ENCODE measurements at regions not wholly inside any gene's neighbourhood (a gene's known extent, or its start where the extent isn't known, plus 50 kb on each side); places are given as distances from the start of the nearest gene placed in this dataset.
"Not testable (repeated sequence)": the region's sequence is repeated elsewhere in the genome, so short reads cannot be mapped to it uniquely, and the experiment has no call there.

DNA sequence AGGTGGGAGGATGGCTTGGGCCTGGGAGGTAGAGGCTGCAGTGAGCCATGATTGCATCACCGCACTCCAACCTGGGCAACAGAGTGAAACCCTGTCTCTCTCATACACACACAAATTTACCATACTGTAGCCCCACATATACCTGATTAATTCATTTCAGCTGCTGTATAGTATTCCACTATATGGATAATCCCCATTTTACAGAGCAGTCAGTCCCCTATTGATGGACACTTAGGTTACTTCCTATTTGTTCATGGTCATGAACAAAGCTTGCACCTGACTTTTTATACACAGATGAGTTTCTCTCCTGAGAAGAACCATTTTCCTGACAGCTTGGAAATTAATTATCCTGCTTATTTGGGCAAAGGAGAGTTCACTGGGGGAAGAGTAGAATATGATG lies 59.2 kb downstream of the EMX2 start:
- DNase-seq (ENCODE audit: low read depth in 2 of 2): no peak

DNA sequence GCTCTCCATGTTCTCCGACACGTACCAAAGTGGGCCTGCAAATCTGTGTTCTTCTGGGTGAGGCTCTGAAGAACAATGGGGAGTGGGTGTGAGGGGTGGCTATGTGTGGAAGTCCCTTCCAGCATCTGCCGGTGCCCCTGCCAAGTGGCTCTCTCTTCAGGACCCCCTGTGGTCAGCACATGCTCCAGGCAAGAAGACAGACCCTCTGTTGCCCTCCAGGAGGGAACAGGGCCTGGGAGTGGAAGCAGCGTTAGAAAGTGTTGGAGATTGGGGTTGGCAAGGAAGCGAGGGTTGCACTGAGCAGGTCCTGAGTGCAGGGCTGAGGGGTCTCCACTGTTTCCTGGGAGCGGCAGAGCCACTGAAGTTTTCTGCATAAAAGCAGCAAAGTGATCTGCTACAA lies 60.5 kb downstream of the EMX2 start:
- DNase-seq (ENCODE audit: low read depth in 2 of 2): no peak

DNA sequence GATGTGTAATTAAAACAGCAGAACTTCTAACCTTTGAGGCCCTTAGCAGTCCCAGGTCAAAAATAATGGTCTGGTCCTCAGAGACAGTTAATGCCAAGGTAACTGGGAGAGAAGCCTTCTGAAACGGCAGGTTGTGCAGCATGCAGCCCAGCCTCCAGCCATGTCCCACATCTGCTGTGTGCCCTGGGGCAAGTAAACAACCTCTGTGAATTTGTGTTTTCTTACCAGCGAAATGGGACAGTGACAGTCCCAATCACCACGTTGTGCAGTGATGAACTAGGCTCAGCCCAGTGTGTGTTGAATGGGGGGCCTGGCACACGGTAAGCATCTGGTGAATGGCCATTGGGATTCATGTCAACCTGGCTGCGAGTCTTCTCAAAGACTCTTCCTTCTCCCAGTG lies 61.2 kb downstream of the EMX2 start:
- no peak for DNase-seq (ENCODE audit: low read depth in 2 of 2)

DNA sequence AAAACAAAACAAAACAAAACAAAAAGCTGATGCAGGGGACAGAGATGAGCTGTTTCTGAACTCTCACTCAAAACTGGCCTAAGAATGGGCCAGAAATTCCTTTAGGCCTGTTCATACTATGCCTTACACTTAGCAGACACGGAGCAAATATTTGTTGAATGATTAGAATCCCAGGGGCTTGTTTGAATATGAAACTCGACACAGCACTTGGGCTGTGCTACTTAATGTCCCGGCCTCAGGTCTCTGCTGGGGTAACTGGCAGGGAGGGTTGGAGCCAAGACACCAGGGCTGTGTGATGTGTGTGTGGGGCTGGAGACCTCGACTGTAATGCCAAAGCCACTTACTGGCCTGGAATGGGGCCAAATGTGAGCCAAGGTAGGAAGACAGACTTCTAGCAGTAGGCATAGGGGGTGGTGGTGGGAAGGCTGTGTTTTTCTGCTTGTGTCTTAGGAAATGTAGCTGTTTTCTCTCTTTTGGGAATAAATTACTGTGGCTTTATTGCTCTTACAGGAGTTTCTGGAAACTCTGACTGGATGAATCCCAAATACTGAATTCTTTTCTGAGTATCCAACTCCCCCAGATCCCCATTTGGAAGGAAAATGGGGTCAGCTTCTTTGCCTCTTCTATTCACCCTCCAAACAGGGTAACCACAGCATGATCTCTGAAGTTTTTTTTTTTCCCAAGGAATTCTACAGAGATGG lies 66.7 kb downstream of the EMX2 start:
- DNase-seq (ENCODE audit: low read depth in 2 of 2): no peak

DNA sequence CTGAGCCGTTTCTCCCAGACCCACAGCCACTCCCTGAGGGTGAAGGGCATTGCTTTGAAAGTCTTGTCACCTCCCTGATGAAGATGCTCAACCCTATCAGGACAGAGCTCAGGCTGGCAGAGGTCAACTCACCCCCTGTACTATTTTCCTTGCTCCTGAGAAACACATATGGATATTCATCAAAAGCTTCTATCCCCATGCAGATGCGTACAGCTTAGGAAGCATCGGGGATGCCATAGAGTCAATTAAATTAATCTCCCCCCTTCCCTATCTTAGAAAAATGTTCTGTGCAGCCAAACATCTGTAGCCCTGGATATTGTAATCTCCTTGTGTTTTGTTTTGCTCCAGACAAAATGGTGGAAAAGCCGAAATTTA lies 67.2 kb downstream of the EMX2 start:
- no peak for DNase-seq (ENCODE audit: low read depth in 2 of 2)

DNA sequence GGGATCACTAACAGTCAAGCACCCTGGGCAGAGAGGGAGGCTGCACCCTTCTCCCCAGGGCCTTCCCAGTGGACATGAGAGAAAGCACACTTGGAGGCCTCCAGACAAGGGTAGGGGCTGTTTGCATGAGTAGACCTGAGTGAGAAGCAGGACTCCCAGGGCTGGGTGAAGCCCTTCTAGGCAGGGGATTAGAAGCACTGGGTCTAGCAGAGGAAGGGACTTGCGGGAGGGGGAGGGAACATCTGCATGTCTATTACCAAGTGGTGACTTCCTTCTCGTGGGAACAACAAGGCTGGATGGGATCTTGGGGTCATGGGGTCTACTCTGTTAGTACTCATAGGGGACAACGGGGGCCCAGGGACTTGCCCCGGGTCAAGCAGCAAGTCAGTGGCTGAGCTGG lies 67.8 kb downstream of the EMX2 start:
- DNase-seq (ENCODE audit: low read depth in 2 of 2): no peak

DNA sequence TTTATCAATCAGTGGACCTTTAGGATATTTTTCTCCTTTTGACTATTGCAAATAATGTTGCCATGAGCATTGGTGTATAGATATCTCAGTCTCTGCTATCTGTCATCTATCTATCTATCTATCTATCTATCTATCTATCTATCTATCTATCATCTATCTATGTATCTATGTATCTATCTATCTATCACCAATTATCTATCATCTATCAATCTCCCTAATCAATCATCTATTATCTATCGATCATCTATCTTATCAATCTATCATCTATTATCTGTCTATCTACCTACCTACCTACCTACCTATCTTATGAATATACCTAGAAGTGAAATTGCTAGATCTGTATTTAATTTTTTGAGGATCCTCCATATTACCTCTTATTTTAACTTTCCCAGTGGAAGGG lies 69.6 kb downstream of the EMX2 start:
- no peak for DNase-seq (ENCODE audit: low read depth in 2 of 2)

DNA sequence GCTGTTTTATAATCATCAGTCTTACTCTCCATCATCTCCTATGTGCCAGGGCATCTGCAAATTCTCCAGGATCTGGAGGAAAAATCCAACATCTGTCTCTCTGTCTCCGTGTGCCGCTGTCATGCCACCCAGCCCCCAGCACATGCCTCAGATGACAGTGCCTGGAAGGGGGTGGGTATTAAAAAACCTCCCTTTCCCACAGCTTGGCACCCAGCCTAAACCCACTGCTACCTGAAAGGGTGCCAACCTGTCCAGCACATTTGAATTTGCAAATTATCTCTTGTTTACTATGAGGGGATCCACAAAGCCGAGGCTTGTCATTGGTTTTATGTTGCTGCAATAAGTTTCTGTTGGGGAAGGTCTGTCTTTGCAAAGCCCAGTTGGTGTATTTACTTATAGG lies 73.1 kb downstream of the EMX2 start:
- no peak for DNase-seq (ENCODE audit: low read depth in 2 of 2)

DNA sequence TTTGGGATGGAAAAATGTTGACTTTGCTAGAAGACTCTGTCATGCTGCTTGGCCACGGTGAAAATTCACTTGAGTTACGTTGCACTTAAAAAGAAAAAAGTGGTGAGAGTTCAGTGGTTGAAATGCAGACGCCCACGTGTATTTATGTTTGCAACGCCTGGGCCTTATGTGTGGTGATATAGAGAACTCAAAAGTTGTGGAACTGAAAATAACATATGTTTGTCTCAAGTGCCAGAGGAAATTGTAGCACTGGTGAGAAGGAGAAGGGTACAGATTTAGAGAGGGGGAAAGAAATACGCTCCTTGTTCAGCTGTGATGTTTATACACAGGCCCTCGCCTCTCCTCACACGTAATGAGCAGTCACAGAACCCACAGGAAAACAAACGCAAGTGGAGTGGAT lies 73.6 kb downstream of the EMX2 start:
- no peak for DNase-seq (ENCODE audit: low read depth in 2 of 2)

DNA sequence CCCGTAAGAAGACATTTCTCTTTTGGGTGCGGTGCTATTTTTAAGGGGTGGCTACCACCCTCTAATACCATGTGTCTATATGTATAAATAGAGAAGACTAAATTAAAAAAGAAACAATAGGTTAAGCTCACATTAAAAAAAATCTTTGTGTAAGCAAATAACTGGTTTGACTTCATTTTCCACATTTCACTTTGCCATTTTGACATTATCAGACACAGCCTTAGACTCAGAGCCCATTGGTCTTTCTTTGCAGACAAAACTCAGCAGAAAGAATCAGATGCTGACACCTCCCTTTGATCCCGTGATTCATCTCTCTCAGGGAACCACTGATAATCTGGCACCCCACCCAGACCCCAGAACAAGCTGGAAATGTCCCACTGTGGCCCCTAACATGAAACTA lies 74.5 kb downstream of the EMX2 start:
- DNase-seq (ENCODE audit: low read depth in 2 of 2): no peak

DNA sequence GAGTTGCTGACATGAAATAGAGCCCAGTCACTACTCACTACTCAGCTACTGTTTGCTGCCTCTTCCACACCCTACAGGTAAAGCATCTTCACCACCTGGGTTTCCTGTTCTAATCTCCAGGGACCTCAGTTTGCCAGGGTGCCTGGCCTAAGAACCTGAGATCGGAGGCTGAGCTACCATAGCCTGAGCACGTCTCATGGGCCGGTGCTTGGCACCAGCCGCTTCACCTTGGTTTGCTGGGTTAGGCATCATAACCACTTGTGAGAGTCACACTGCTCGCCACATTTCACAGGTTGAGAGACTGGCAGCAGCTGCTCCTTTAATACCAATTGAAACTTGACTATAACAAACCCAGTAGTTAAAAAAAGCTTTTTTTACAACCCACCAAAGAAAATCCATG lies 75.1 kb downstream of the EMX2 start:
- DNase-seq (ENCODE audit: low read depth in 2 of 2): no peak

DNA sequence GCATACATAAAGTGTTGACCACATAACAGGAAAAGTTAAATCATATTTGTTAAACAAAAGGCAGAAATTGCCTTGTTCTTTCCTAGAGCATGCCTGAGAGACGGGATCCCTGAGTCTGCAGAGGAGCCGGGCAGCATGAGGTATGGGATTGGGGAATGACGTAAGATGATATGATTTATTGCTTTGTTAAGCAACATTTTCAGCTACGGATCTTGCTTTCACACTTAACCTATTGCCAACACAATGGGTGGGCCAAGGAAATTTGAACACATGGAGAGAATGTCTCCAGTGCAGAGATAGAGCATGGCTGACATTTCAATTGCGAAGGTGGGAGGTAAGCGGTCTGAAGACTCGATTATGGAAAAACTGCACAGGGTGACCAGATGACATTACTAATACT lies 76.7 kb downstream of the EMX2 start:
- DNase-seq (ENCODE audit: low read depth in 2 of 2): no peak

DNA sequence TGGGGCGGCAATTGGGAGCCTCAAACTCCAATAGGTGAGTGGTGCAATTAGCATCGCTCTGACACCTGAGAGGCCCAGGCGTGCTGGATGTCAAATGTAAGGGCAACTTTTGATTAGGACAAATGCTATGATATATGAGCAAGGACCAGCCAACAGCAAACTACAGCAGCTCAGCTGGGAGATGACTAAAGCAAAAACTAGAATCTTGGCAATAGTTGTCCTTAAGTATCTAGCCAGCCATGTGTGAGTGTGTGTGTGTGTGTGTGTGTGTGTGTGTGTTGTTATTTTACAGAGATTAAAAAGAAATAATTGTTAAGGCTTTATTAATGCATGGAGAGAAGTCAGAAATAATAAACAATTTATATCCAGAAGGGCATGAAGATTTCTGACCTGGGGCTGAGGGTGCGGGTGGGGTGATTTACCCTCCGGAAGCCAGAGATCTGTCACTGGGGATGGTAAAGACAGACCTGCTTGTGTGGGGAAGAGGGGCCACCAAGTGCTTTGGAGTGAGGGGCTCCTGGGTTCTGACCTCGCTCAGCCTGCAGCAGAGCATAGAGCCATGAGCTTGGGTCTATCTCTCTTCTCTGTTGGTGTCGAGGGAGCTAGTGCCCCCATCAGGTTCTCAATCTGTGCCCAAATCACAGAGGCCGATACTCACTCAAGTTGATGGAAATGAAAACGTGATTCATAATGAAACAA lies 77.3 kb downstream of the EMX2 start:
- no peak for DNase-seq (ENCODE audit: low read depth in 2 of 2)

DNA sequence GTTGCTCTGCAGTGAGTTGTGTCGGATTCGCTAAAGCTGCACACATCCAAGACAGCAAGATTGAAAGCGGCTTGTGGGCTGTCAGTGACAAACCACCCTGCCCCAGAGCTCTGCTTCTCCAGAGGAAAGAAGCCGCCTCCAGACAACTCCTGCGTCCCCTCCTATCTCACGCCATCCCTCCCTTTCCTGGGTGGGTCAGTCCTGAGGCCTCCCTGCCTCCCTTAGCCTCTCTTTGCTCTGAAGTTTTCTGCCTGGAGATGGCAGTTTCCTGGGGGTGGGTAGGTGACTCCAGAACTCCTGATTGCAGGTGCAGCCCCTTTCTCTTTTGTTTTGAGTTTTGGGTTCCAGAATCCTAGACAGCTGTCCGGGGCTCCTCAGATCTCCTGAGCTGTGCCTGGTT lies 78.7 kb downstream of the EMX2 start:
- DNase-seq (ENCODE audit: low read depth in 2 of 2): no peak

DNA sequence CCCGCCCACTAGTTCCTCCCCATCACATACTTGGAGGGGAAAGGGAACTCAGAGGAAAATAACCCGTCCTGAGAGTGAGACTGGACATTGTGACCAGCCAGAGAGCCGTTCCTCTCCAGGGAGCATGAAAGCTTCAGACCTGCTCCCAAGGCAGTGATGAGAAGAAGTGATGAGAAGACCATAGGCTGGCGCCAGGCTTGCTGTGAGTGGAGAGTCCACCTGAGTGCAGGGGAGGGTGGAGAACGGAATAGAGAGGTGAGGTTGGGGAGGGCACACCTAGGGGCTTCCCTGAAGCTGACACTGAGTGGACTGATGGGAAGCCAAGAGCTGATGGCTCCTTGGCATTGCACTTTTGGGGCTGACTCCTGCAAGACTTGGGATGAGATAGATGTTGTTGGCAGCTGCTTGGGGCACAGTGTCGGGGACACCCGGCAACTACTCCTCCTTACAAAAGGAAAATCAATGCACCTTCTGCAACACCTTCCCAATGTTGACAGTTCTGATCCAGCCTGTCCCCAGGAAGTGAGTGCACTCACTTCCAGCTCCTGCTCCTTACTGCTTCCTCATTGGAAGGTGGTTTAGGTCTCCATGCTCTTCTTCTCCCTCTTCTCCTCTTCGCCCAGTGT lies 79.4 kb downstream of the EMX2 start:
- DNase-seq (ENCODE audit: low read depth in 2 of 2): no peak

DNA sequence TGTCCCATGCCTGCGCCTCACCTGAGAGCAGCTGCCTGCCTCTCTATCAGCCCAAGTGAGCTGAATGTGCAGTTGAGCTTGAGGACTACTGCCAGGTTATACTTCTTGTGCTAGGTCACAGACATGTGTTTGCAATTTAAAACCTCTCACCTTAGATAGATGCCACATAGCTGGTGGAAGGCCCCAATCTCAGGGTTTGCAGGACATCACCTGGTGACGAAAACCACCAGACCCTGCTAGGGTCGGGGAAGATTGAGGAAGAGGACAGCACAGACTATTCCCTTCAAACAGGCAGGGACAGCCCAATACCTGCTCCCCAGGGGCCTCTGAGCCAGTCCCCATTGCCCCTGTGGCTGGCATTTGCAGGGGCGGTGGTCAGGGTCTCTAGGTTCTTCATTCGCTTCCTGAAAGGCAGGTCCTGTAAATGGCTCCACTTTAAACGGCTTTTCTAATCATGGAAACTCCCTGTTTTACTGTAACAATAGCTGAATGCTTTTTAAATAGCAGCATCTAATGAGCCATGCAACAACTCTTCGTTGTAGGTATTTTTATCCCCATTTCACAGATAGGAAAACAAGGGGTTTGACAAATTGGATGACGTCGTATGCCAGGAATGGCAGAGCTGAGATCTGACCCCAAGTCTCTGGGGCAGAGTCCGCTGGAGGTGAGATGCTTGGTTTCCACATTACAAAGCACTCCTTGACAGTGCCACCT lies 80.1 kb downstream of the EMX2 start:
- DNase-seq (ENCODE audit: low read depth in 2 of 2): no peak

DNA sequence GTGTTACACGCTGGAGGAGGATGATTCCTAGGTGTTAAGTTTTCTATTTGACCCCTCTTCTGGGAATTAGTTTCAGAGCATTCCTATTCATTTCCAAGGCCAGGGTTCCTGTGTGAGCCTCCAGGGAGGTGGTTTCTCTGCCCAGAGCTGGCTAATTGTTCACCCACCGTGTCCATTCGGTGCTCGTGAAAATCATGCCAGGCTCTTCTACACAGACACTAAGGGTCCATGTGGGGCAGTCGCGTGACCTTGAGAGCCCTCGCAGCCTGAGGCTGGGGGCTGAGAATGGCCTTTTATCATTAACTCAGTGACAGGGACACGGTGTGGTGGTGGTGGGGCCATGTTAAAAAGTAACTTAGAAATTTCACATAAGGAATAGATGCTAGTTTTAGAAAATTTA lies 83.7 kb downstream of the EMX2 start:
- no peak for DNase-seq (ENCODE audit: low read depth in 2 of 2)

DNA sequence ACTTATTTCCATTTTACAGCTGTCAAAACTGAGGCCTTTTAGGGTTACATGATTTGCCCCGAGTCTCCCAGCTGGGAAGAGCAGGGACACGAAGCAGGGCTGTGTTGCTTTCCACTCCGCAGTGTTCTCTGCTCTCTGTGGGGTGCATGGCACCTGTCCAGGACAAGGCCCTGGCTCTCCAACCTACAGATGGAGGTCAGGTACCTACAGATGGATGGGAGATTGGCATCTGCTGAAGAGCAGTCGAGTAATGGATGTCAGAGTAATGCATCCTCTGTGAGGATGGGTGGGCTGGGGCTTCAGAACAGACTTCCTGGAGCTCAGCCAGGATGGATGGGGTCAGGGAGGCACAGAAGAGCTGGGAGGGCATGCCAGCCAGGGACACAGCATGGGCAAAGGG lies 85.0 kb downstream of the EMX2 start:
- DNase-seq (ENCODE audit: low read depth in 2 of 2): no peak

DNA sequence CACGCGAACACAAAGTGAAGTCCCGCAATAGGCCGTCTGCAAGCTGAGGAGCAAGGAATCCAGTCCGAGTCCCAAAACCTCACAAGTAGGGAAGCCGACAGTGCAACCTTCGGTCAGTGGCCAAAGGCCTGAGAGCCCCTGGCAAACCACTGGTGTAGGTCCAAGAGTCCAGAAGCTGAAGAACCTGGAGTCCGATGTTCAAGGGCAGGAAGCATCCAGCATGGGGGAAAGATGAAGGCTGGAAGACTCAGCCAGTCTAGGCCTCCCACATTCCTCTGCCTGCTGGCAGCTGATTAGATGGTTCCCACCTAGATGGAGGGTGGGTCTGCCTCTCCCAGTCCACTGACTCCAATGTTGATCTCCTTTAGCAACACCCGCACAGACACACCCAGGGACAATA lies 87.2 kb downstream of the EMX2 start:
- not testable (repeated sequence) for DNase-seq (ENCODE audit: low read depth in 2 of 2)

DNA sequence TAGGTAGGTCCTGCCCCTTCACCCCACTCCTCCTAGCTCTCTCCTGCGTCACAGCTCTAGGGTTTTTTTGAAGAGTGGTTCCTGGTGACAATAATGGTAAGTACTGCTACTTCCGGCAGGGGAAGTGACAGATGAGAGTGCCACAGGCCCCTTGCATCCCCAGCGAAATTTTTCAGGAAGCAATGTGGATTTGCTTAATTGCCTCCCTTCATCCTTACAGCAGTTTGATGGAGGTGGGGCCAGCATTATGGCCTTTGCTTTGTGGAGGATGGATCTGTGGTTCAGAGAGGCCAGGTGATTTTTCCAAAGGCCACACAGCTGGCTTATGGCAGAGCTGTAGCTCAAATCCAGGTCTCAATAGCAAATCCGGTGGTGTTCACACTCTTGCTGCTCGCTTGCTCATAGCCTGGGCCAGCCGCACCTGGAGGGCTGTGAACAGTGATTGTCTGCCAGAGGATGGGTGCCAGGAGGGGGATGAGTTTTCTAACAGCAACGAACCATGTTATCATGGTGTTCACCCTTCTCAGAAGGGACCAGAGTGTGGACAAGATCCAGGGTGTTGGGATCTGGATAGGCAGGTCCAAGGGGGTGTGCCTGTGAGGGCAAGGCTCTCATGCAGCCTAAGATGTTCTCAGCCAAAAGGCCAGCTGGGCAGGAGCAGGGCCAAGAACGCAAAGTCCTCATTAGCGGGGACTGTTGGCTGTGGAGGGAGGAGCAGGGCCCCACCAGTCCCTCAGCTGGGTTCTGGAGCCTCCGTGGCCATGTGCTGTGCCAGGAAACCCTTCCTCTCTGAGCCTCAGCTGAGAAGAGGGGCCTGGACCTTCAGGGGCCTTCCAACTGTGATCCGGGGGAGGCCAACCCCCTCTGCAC lies 89.0 kb downstream of the EMX2 start:
- DNase-seq (ENCODE audit: low read depth in 2 of 2): no peak

DNA sequence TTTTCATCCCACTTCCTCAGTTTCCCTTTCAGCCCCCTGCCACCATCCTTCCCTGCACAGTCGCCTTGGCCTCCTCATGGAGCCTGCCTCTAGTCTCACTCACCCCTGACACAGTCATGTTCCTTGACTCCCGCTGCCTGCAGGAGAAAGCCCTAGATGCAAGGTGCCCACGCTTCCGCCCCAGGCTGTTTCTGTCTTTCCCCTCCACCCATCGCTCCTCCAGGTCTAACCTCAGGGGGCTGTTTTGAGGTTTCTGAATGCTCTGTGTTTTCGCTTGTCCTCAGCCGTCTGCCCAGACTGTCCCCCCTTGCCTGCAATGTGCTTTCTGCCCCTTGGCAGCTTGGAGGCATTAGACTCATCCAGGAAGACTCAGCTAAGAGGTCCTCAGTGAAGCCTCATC lies 89.9 kb downstream of the EMX2 start:
- no peak for DNase-seq (ENCODE audit: low read depth in 2 of 2)

DNA sequence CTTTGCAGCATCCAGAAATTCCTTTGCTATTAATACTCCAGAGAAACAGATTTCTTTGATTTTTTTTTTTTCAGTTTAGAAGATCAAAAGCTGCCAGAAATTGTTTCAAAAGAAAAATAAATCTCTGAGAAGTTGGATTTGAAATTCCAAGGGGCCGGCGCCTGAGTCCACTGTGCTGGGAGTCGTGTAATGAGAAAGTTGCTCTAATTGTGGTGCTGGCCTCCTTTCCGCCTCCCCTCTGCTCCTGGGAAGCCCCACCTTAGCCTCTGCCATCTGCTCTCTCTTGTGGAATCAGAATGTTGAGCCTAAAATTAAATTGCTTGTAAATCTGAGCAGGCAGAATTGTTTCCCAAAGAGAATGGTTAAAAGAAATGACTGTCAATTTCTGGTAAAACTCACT lies 93.3 kb downstream of the EMX2 start:
- DNase-seq (ENCODE audit: low read depth in 2 of 2): no peak

Data from dermis microvascular lymphatic vessel endothelial cell (primary cell).